ENCODE measurements at regions not wholly inside any gene's neighbourhood (a gene's known extent, or its start where the extent isn't known, plus 50 kb on each side); places are given as distances from the start of the nearest gene placed in this dataset.

DNA sequence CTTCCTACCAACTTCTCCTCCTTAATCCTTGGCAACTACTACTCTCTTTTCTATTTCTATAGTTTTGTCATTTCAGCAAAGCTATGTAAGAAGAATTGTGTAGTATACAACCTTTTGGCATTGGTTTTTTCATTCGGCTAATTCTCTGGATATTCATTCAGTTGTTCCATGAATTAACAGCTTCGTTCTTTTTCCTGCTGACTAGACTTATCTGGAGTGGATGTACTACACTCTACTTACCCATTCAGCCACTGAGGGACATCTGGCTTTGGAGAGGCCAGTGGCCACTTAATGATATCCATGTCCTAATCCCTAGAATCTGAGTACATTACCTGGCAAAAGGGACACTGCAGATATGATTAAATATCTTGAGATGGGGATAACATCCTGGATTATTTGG lies 623.9 kb downstream of the DOK5 start:
- H3K36me3 ChIP-seq: no peaks in the 10 kb centered on the region
- TF ChIP-seq POLR2A (IDR thresholded peaks at IDR 0.05): no peak
- peaks cover 0 to 9% (median 0%) of the 10 kb centered on the region in 3 donors for H3K4me1 ChIP-seq
- H3K4me3 ChIP-seq: no peak overlapping the region
- H3K9me3 ChIP-seq: no peaks in the 10 kb centered on the region
- no peak for ATAC-seq
- H3K27ac ChIP-seq: no peak overlapping the region
- no peaks in the 10 kb centered on the region for H3K27me3 ChIP-seq
- 77 to 100% methylated on average over 1 to 2 of the region's 2 CpGs for WGBS, 2 donors (ENCODE audit: low coverage in 1 of 2)

GRCh38 chr20:55097621-55098020 lies 622.2 kb downstream of the DOK5 start:
- no peaks in the 10 kb centered on the region for H3K27me3 ChIP-seq
- no peak for ATAC-seq

GRCh38 chr20:55095745-55096400 lies 620.5 kb downstream of the DOK5 start:
- WGBS, 2 donors (ENCODE audit: low coverage in 1 of 2): 26 to 44% methylated on average over 3 to 4 of the region's 4 CpGs

More at GRCh38 chr20:55097621-55098020, 622.2 kb downstream of the DOK5 start:
- no peaks in the 10 kb centered on the region for H3K9me3 ChIP-seq
- no peak overlapping the region for H3K27ac ChIP-seq
- H3K4me1 ChIP-seq: peaks cover 0 to 9% (median 0%) of the 10 kb centered on the region in 3 donors
- H3K4me3 ChIP-seq: no peak overlapping the region
- no peaks in the 10 kb centered on the region for H3K36me3 ChIP-seq
- TF ChIP-seq POLR2A (IDR thresholded peaks at IDR 0.05): no peak
- TF ChIP-seq, protein P1, sequence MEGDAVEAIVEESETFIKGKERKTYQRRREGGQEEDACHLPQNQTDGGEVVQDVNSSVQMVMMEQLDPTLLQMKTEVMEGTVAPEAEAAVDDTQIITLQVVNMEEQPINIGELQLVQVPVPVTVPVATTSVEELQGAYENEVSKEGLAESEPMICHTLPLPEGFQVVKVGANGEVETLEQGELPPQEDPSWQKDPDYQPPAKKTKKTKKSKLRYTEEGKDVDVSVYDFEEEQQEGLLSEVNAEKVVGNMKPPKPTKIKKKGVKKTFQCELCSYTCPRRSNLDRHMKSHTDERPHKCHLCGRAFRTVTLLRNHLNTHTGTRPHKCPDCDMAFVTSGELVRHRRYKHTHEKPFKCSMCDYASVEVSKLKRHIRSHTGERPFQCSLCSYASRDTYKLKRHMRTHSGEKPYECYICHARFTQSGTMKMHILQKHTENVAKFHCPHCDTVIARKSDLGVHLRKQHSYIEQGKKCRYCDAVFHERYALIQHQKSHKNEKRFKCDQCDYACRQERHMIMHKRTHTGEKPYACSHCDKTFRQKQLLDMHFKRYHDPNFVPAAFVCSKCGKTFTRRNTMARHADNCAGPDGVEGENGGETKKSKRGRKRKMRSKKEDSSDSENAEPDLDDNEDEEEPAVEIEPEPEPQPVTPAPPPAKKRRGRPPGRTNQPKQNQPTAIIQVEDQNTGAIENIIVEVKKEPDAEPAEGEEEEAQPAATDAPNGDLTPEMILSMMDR (IDR thresholded peaks at IDR 0.05): no peak
- TF ChIP-seq POLR2AphosphoS5 (IDR thresholded peaks at IDR 0.05): no peak
- no peak for TF ChIP-seq EP300 (IDR thresholded peaks at IDR 0.05)

GRCh38 chr20:55094353-55094861 lies 619.0 kb downstream of the DOK5 start:
- Histone ChIP-seq H3K27me3 (no peaks in the 10 kb centered on the region), H3K27ac (no peak overlapping the region), H3K36me3 (no peaks in the 10 kb centered on the region), H3K4me3 (no peak overlapping the region), H3K4me1 (peaks cover 0 to 9% (median 0%) of the 10 kb centered on the region in 3 donors), H3K9me3 (no peaks in the 10 kb centered on the region)
- no peak for ATAC-seq
- TF ChIP-seq POLR2AphosphoS5 (IDR thresholded peaks at IDR 0.05) (no peak), POLR2A (IDR thresholded peaks at IDR 0.05) (no peak), EP300 (IDR thresholded peaks at IDR 0.05) (no peak)
- TF ChIP-seq, protein P1 (IDR thresholded peaks at IDR 0.05): no peak
- 64% methylated on average over 5 of the region's 12 CpGs; no CpG with 5 or more reads in 1 of the 2 donors for WGBS, 2 donors (ENCODE audit: low coverage in 1 of 2)

More at GRCh38 chr20:55095745-55096400, 620.5 kb downstream of the DOK5 start:
- no peaks in the 10 kb centered on the region for H3K36me3 ChIP-seq
- H3K4me3 ChIP-seq: no peak overlapping the region
- H3K27me3 ChIP-seq: no peaks in the 10 kb centered on the region
- peaks cover 0 to 9% (median 0%) of the 10 kb centered on the region in 3 donors for H3K4me1 ChIP-seq
- no peak for ATAC-seq
- no peak for TF ChIP-seq POLR2AphosphoS5 (IDR thresholded peaks at IDR 0.05)
- no peak for TF ChIP-seq POLR2A (IDR thresholded peaks at IDR 0.05)
- TF ChIP-seq EP300 (IDR thresholded peaks at IDR 0.05): no peak
- TF ChIP-seq, protein P1 (IDR thresholded peaks at IDR 0.05): no peak
- H3K9me3 ChIP-seq: no peaks in the 10 kb centered on the region
- H3K27ac ChIP-seq: no peak overlapping the region

- no peak for ATAC-seq
- no peaks in the 10 kb centered on the region for H3K27me3 ChIP-seq
- no peaks in the 10 kb centered on the region for H3K36me3 ChIP-seq
- no peaks in the 10 kb centered on the region for H3K9me3 ChIP-seq
- no peak overlapping the region for H3K27ac ChIP-seq
- TF ChIP-seq POLR2A (IDR thresholded peaks at IDR 0.05) (no peak), EP300 (IDR thresholded peaks at IDR 0.05) (no peak), POLR2AphosphoS5 (IDR thresholded peaks at IDR 0.05) (no peak)
- TF ChIP-seq, protein P1 (IDR thresholded peaks at IDR 0.05): no peak
- H3K4me1 ChIP-seq: no peaks in the 10 kb centered on the region
- WGBS, 2 donors (ENCODE audit: low coverage in 1 of 2): 47 to 91% methylated on average over 2 to 3 of the region's 4 CpGs
- no peak overlapping the region for H3K4me3 ChIP-seq
Observed at GRCh38 chr20:55090286-55090685, 614.9 kb downstream of the DOK5 start.
